AG09309 (cell line): ENCODE measurements at regions not wholly inside any gene's neighbourhood (a gene's known extent, or its start where the extent isn't known, plus 50 kb on each side); places are given as distances from the start of the nearest gene placed in this dataset.

Experiments
- DNase-seq: peaks from one replicate; pipeline ENCODE4 v3.0.0-alpha.2; 2010; ENCODE audit warnings: low read depth
- H3K4me3 ChIP-seq: 2 replicates; pipeline ENCODE4 v1.5.1; 2011; ENCODE audit warnings: mild to moderate bottlenecking, low read depth, low read length, moderate library complexity; ENCODE audit not compliant: control insufficient read depth
- CTCF ChIP-seq: IDR thresholded peaks from 2 replicates; pipeline ENCODE4 v1.5.1; 2011; ENCODE audit warnings: mild to moderate bottlenecking, low read depth, low read length, inconsistent platforms; ENCODE audit not compliant: insufficient read depth, control insufficient read depth; ENCODE audit errors: missing control alignments

- no peak for TF ChIP-seq CTCF
- no peak overlapping the region for H3K4me3 ChIP-seq
- DNase-seq: no peak
These were observed 161.2 kb upstream of the HMGA2 start for GRCh38 chr12:65663097-65663496.

- no peak for TF ChIP-seq CTCF
- DNase-seq: no peak
These were observed 160.6 kb upstream of the HMGA2 start for GRCh38 chr12:65663648-65664047.

GRCh38 chr12:65664715-65665250 is 159.5 kb upstream of the HMGA2 start:
- no peak overlapping the region for H3K4me3 ChIP-seq
- no peak for TF ChIP-seq CTCF
- DNase-seq: no peak

More at GRCh38 chr12:65663648-65664047, 160.6 kb upstream of the HMGA2 start:
- no peak overlapping the region for H3K4me3 ChIP-seq

GRCh38 chr12:65665817-65666216 is 158.5 kb upstream of the HMGA2 start:
- TF ChIP-seq CTCF: no peak
- DNase-seq: no peak
- H3K4me3 ChIP-seq: no peak overlapping the region

GRCh38 chr12:65666876-65667275 is 157.4 kb upstream of the HMGA2 start:
- no peak for DNase-seq
- no peak for TF ChIP-seq CTCF
- H3K4me3 ChIP-seq: no peak overlapping the region

GRCh38 chr12:65667932-65668331 is 156.4 kb upstream of the HMGA2 start:
- no peak for DNase-seq
- H3K4me3 ChIP-seq: no peak overlapping the region
- no peak for TF ChIP-seq CTCF

GRCh38 chr12:65668981-65669695 is 155.1 kb upstream of the HMGA2 start:
- no peak for DNase-seq
- no peak overlapping the region for H3K4me3 ChIP-seq
- TF ChIP-seq CTCF: no peak
